ENCODE measurements at regions not wholly inside any gene's neighbourhood (a gene's known extent, or its start where the extent isn't known, plus 50 kb on each side); places are given as distances from the start of the nearest gene placed in this dataset.

DNA sequence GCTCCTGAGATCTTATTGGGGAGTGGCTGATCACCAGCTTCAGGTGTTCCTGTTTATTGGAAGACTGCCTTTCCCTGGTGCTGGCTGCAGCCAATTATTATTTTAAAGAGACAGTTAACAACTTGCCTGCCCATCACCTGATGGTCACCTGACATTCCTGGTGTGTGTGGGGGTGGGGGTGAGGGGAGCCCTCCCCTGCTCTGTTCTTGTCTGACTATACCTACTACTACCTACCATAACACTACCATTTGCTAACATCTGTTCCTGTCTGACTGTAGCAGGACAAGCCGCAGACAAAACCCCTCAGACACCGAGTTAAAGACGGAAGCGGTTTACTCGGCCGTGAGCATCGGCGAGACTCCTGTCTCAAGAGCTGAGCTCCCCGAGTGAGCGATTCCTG lies 54.9 kb upstream of the NBPF3 start:
- Histone ChIP-seq H3K4me1 (ENCODE audit: control insufficient read depth in 2 of 2, insufficient read depth in 2 of 2, low read length in 2 of 2) (peaks cover 11 to 12% of the 10 kb centered on the region in 2 donors), H3K4me3 (ENCODE audit: control extremely low read depth in 1 of 5, extremely low read depth in 1 of 5, insufficient read depth in 1 of 5, low read depth in 2 of 5, low read length in 4 of 5) (no peak overlapping the region), H4K20me1 (ENCODE audit: control insufficient read depth, insufficient read depth, low read length, poor library complexity, severe bottlenecking) (no peaks in the 10 kb centered on the region), H3K27me3 (replicated peaks in 1 of 4; ENCODE audit: control extremely low read depth in 1 of 4, control insufficient read depth in 3 of 4, insufficient read depth in 4 of 4, low read length in 3 of 4) (peaks cover 0 to 22% (median 11%) of the 10 kb centered on the region in 4 experiments), H3K36me3 (replicated peaks in 1 of 2; ENCODE audit: control extremely low read depth in 1 of 2, control insufficient read depth in 1 of 2, extremely low read depth in 1 of 2, insufficient read depth in 2 of 2, low read length in 1 of 2) (no peaks in the 10 kb centered on the region), H3K9me3 (ENCODE audit: control extremely low read depth in 1 of 3, control insufficient read depth in 2 of 3, insufficient read depth in 1 of 3, low read length in 2 of 3) (peaks cover 2 to 10% (median 3%) of the 10 kb centered on the region in 3 donors), H3K79me2 (ENCODE audit: control insufficient read depth, insufficient read depth, low read length) (no peaks in the 10 kb centered on the region), H2AFZ (ENCODE audit: insufficient read depth, low read depth, low read length, poor library complexity, severe bottlenecking) (no peak overlapping the region), H3K27ac (ENCODE audit: low read length in 2 of 2) (no peak overlapping the region), H3K4me2 (replicated peaks; ENCODE audit: low read depth, low read length, poor library complexity, severe bottlenecking) (no peak overlapping the region), H3K9ac (ENCODE audit: low read length) (no peak overlapping the region)
- intact Hi-C loops (cut with micrococcal nuclease) = no loop called here
- Mint-ChIP-seq H3K27me3 (peaks cover 35% of the 10 kb centered on the region), H3K9me3 (ENCODE audit: insufficient read depth) (peaks cover 4% of the 10 kb centered on the region), H3K27ac (no peak overlapping the region), H3K4me3 (peak overlapping the region; percentile 29), H3K4me1 (peaks cover 15% of the 10 kb centered on the region)
- ATAC-seq (ENCODE audit: low read depth) = no peak
- ChIA-PET POLR2A (no interaction called here), CTCF (no interaction called here)
- 85% methylated on average over 6 of the region's 10 CpGs for WGBS (ENCODE audit: insufficient coverage)
- DNase-seq = no peak
- TF ChIP-seq, protein P1, sequence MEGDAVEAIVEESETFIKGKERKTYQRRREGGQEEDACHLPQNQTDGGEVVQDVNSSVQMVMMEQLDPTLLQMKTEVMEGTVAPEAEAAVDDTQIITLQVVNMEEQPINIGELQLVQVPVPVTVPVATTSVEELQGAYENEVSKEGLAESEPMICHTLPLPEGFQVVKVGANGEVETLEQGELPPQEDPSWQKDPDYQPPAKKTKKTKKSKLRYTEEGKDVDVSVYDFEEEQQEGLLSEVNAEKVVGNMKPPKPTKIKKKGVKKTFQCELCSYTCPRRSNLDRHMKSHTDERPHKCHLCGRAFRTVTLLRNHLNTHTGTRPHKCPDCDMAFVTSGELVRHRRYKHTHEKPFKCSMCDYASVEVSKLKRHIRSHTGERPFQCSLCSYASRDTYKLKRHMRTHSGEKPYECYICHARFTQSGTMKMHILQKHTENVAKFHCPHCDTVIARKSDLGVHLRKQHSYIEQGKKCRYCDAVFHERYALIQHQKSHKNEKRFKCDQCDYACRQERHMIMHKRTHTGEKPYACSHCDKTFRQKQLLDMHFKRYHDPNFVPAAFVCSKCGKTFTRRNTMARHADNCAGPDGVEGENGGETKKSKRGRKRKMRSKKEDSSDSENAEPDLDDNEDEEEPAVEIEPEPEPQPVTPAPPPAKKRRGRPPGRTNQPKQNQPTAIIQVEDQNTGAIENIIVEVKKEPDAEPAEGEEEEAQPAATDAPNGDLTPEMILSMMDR (IDR thresholded peaks at IDR 0.05) = no peak
- no peak for TF ChIP-seq EZH2 (IDR thresholded peaks at IDR 0.05; ENCODE audit: borderline replicate concordance, insufficient read depth, low read depth, low read length, poor library complexity, severe bottlenecking)

DNA sequence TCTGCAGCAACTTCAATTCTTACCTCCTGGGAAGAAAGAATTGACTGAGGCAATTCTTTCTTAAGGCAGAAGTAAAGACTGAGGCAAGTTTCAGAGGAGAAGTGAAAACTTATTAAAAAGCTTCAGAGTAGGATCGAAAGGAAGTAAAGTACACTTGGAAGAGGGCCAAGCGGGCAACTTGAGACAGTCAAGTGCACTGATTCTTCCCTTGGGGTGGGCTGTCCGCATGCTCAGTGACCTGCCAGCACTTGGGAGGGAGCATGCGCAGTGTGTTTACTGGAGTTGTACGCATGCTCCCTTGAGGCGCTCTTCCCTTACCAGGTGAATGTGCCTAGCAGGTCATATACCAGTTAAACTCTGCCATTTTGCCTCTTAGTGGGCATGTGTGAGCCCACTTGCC lies 55.3 kb upstream of the NBPF3 start:
- Histone ChIP-seq H4K20me1 (ENCODE audit: control insufficient read depth, insufficient read depth, low read length, poor library complexity, severe bottlenecking) (no peaks in the 10 kb centered on the region), H3K79me2 (ENCODE audit: control insufficient read depth, insufficient read depth, low read length) (no peaks in the 10 kb centered on the region), H3K4me3 (ENCODE audit: control extremely low read depth in 1 of 5, extremely low read depth in 1 of 5, insufficient read depth in 1 of 5, low read depth in 2 of 5, low read length in 4 of 5) (no peak overlapping the region), H3K4me2 (replicated peaks; ENCODE audit: low read depth, low read length, poor library complexity, severe bottlenecking) (no peak overlapping the region), H3K4me1 (ENCODE audit: control insufficient read depth in 2 of 2, insufficient read depth in 2 of 2, low read length in 2 of 2) (peaks cover 11 to 12% of the 10 kb centered on the region in 2 donors), H3K27me3 (replicated peaks in 1 of 4; ENCODE audit: control extremely low read depth in 1 of 4, control insufficient read depth in 3 of 4, insufficient read depth in 4 of 4, low read length in 3 of 4) (peaks cover 0 to 22% (median 11%) of the 10 kb centered on the region in 4 experiments), H3K27ac (ENCODE audit: low read length in 2 of 2) (no peak overlapping the region), H3K9ac (ENCODE audit: low read length) (no peak overlapping the region), H3K36me3 (replicated peaks in 1 of 2; ENCODE audit: control extremely low read depth in 1 of 2, control insufficient read depth in 1 of 2, extremely low read depth in 1 of 2, insufficient read depth in 2 of 2, low read length in 1 of 2) (no peaks in the 10 kb centered on the region), H3K9me3 (ENCODE audit: control extremely low read depth in 1 of 3, control insufficient read depth in 2 of 3, insufficient read depth in 1 of 3, low read length in 2 of 3) (peaks cover 2 to 12% (median 3%) of the 10 kb centered on the region in 3 donors), H2AFZ (ENCODE audit: insufficient read depth, low read depth, low read length, poor library complexity, severe bottlenecking) (no peak overlapping the region)
- no peak for ATAC-seq (ENCODE audit: low read depth)
- peaks cover 31% of the 10 kb centered on the region for H3K27me3 Mint-ChIP-seq
- peaks cover 4% of the 10 kb centered on the region for H3K9me3 Mint-ChIP-seq (ENCODE audit: insufficient read depth)
- H3K4me1 Mint-ChIP-seq = peaks cover 15% of the 10 kb centered on the region
- no peak overlapping the region for H3K27ac Mint-ChIP-seq
- ChIA-PET CTCF (interaction anchor here (2.3 kb wide), 1 partner anchor 15 kb away, joined by 10 read pairs; no protein-coding TSS in a partner anchor), POLR2A (no interaction called here)
- no peak for TF ChIP-seq EZH2 (IDR thresholded peaks at IDR 0.05; ENCODE audit: borderline replicate concordance, insufficient read depth, low read depth, low read length, poor library complexity, severe bottlenecking)
- TF ChIP-seq, protein P1 (IDR thresholded peaks at IDR 0.05) = no peak
- 19% methylated on average over 5 of the region's 6 CpGs for WGBS (ENCODE audit: insufficient coverage)
- peak overlapping the region; percentile 29 for H3K4me3 Mint-ChIP-seq
- peak; percentile 28 for DNase-seq
- intact Hi-C loops (cut with micrococcal nuclease) = no loop called here

All from B cell (primary cell).